CD4-positive, CD25-positive, alpha-beta regulatory T cell (primary cell): ENCODE measurements at regions not wholly inside any gene's neighbourhood (a gene's known extent, or its start where the extent isn't known, plus 50 kb on each side); places are given as distances from the start of the nearest gene placed in this dataset.

ENCODE experiments used
- ATAC-seq, 2 donors: fragments of 150-1000 bp; cut with Tn5 transposase; one replicate each; pipeline ENCODE4 v1.10.0; 2021; ENCODE audit warnings: low read depth in 2 of 2, moderate number of reproducible peaks in 2 of 2, moderate library complexity in 1 of 2
- DNase-seq, 3 donors: peaks; one replicate each; pipeline versions ENCODE4 v3.0.0 to v3.0.0-alpha.2; 2012 to 2022; ENCODE audit warnings: mixed read lengths in 1 of 3
- H3K27ac ChIP-seq: one replicate; pipeline ENCODE4 v1.7.0; 2013; ENCODE audit warnings: mild to moderate bottlenecking, low read length; ENCODE audit not compliant: insufficient read depth, poor library complexity, severe bottlenecking
- H3K27me3 ChIP-seq: one replicate; pipeline ENCODE4 v1.7.0; 2013; ENCODE audit warnings: low read length; ENCODE audit not compliant: control insufficient read depth, insufficient read depth
- H3K36me3 ChIP-seq: one replicate; pipeline ENCODE4 v1.7.0; 2013; ENCODE audit warnings: mild to moderate bottlenecking, low read length, moderate library complexity; ENCODE audit not compliant: control insufficient read depth, insufficient read depth
- H3K4me1 ChIP-seq: 2 replicates; pipeline ENCODE4 v1.7.0; 2013; ENCODE audit warnings: mild to moderate bottlenecking, low read length; ENCODE audit not compliant: insufficient read depth, control insufficient read depth, poor library complexity, severe bottlenecking
- H3K4me3 ChIP-seq: one replicate; pipeline ENCODE4 v1.7.0; 2013; ENCODE audit warnings: low read depth, mild to moderate bottlenecking, low read length, moderate library complexity
- H3K9me3 ChIP-seq, 2 experiments: 1 replicate in 1 of 2; 2 replicates in 1 of 2; pipeline ENCODE4 v1.7.0; 2013; ENCODE audit warnings: low read length in 2 of 2, mild to moderate bottlenecking in 1 of 2, moderate library complexity in 1 of 2; ENCODE audit not compliant: control insufficient read depth in 2 of 2
- H3K27ac Mint-ChIP-seq, 3 donors: one replicate each; pipeline ENCODE4 v1.8.0; 2020 to 2022; ENCODE audit warnings: mild to moderate bottlenecking in 3 of 3, mixed read lengths in 3 of 3, moderate library complexity in 2 of 3
- H3K27me3 Mint-ChIP-seq: one replicate; pipeline ENCODE4 v1.8.0; 2022; ENCODE audit warnings: mild to moderate bottlenecking, mixed read lengths
- H3K36me3 Mint-ChIP-seq: one replicate; pipeline ENCODE4 v1.8.0; 2020; ENCODE audit warnings: mixed read lengths
- H3K4me1 Mint-ChIP-seq, 4 donors: one replicate each; pipeline ENCODE4 v1.8.0; 2020 to 2022; ENCODE audit warnings: mixed read lengths in 4 of 4, mild to moderate bottlenecking in 1 of 4
- H3K4me3 Mint-ChIP-seq, 4 donors: one replicate each; pipeline ENCODE4 v1.8.0; 2020 to 2022; ENCODE audit warnings: mild to moderate bottlenecking in 4 of 4, mixed read lengths in 4 of 4, moderate library complexity in 3 of 4
- H3K9me3 Mint-ChIP-seq, 7 donors: one replicate each; pipeline ENCODE4 v1.8.0; 2020 to 2022; ENCODE audit warnings: mixed read lengths in 7 of 7, mild to moderate bottlenecking in 3 of 7, moderate library complexity in 2 of 7

- DNase-seq: no peak
- peaks cover 11 to 37% (median 28%) of the 10 kb centered on the region in 4 donors for H3K4me1 Mint-ChIP-seq
- H3K4me3 Mint-ChIP-seq: no peak overlapping the region
Observed at GRCh38 chr1:234732260-234732659, 122.3 kb upstream of the IRF2BP2 start.

DNA sequence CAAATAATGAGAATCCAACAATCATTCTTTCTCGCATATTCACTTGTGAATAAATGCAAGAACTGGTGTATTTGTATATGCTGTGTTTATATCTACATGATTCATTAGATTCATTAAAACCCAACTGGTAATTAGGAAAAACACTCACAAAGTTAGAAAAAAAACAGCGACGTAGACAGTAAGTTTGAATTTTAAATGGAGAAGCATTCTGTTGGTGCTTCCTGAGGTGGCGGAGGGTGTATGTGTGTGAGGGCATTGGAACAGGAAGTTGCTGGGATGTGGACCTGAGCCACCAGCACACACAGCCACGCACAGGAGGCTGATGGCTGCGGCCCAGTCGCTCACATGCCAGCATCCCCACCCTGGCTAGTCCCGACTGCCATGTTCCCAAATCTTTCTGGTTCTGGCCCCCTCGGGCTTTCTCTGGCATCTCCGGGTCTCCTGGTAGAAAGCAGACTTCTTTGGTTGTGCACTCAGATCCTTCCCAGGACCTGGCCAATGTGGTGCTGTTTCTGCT, 121.6 kb upstream of the IRF2BP2 start:
- Mint-ChIP-seq H3K27me3 (no peaks in the 10 kb centered on the region), H3K4me1 (peaks cover 16 to 43% (median 33%) of the 10 kb centered on the region in 4 donors), H3K27ac (peak overlapping the region; percentile 79 to 98 (median 91)), H3K4me3 (peak overlapping the region in 2 of 4 donors; percentile 11 to 69), H3K36me3 (no peaks in the 10 kb centered on the region), H3K9me3 (no peaks in the 10 kb centered on the region)
- Histone ChIP-seq H3K36me3 (no peaks in the 10 kb centered on the region), H3K4me1 (peaks cover 24% of the 10 kb centered on the region), H3K27ac (peak overlapping the region; percentile 47), H3K9me3 (no peaks in the 10 kb centered on the region), H3K4me3 (no peak overlapping the region), H3K27me3 (no peaks in the 10 kb centered on the region)
- ATAC-seq (peak in 1 of 2 donors; percentile 45), DNase-seq (no peak)

More at GRCh38 chr1:234732260-234732659, 122.3 kb upstream of the IRF2BP2 start:
- Histone ChIP-seq H3K4me1 (peaks cover 19% of the 10 kb centered on the region), H3K27ac (no peak overlapping the region), H3K27me3 (no peaks in the 10 kb centered on the region), H3K9me3 (no peaks in the 10 kb centered on the region), H3K36me3 (no peaks in the 10 kb centered on the region), H3K4me3 (no peak overlapping the region)
- H3K36me3 Mint-ChIP-seq: no peaks in the 10 kb centered on the region
- H3K9me3 Mint-ChIP-seq: no peaks in the 10 kb centered on the region
- H3K27me3 Mint-ChIP-seq: no peaks in the 10 kb centered on the region
- no peak for ATAC-seq
- peak overlapping the region in 2 of 3 donors; percentile 33 to 79 for H3K27ac Mint-ChIP-seq

DNA sequence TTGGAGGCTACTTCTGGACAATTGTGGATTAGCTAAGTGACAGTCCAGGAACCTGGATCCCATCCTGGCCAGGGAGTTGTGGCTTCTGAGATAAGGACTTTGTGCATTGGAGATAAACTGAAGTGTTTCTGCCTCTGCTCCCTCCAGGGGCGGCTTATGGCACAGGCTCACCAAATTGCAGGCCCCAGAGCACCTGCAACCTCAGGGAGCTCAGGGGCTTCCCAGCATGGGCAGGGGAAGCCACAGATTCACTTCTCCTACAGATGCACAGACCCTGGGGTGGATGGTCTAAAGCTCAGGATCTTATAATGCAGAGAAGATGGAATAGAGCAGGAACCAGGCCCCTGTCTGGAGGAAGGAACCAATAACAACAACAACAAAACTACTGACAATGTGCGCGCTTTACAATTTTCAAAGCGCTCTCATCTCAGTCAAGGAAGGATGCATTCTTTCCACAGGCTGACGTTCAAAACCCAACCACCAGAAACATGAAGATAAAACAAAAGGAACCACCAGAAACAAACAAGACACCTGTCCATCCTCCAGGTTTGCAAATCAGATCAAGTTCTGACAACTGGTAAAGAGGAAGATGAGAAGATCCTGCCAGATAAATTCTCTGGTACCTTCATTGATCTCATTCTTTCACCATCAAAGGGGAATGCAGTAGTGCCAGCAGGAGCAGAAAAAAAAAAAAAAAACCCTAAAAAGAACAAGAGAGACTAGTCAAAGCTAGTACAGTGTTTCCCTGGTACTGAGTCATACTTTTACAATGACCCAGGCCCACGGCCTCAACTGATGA, 121.0 kb upstream of the IRF2BP2 start:
- Histone ChIP-seq H3K9me3 (no peaks in the 10 kb centered on the region), H3K4me1 (peaks cover 30% of the 10 kb centered on the region), H3K27me3 (no peaks in the 10 kb centered on the region), H3K4me3 (no peak overlapping the region), H3K27ac (peak overlapping the region; percentile 47), H3K36me3 (no peaks in the 10 kb centered on the region)
- Mint-ChIP-seq H3K9me3 (no peaks in the 10 kb centered on the region), H3K4me1 (peaks cover 16 to 49% (median 36%) of the 10 kb centered on the region in 4 donors), H3K27ac (peak overlapping the region; percentile 79 to 98 (median 91)), H3K36me3 (no peaks in the 10 kb centered on the region), H3K27me3 (no peaks in the 10 kb centered on the region), H3K4me3 (peak overlapping the region in 3 of 4 donors; percentile 11 to 69 (median 39))
- ATAC-seq (peak; percentile 57 to 65), DNase-seq (peak in 2 of 3 donors; percentile 46 to 66)

DNA sequence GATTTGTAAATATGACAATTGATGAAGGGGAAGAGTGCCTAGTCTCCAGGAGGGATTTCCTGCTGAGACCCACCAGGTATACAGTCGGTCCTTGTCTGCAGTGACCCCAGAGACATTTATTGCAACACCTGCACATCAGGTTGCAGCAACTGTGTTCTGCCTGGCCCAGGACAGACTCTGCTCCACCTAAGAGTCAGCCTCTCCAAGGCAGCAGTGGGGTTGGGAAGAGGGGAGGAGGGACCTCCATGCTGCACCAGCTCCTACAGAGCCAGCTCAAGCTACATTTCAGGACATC, 120.4 kb upstream of the IRF2BP2 start:
- H3K4me1 ChIP-seq: peaks cover 35% of the 10 kb centered on the region
- Mint-ChIP-seq H3K27me3 (no peaks in the 10 kb centered on the region), H3K27ac (peak overlapping the region; percentile 42 to 79 (median 67)), H3K9me3 (no peaks in the 10 kb centered on the region), H3K4me1 (peaks cover 16 to 55% (median 39%) of the 10 kb centered on the region in 4 donors), H3K36me3 (no peaks in the 10 kb centered on the region), H3K4me3 (no peak overlapping the region)
- no peaks in the 10 kb centered on the region for H3K9me3 ChIP-seq
- ATAC-seq (no peak), DNase-seq (no peak)
- no peaks in the 10 kb centered on the region for H3K27me3 ChIP-seq
- H3K27ac ChIP-seq: peak overlapping the region; percentile 47
- no peak overlapping the region for H3K4me3 ChIP-seq
- H3K36me3 ChIP-seq: no peaks in the 10 kb centered on the region

GRCh38 chr1:234729561-234730474, 119.8 kb upstream of the IRF2BP2 start:
- no peak for DNase-seq
- H3K27ac ChIP-seq: no peak overlapping the region

DNA sequence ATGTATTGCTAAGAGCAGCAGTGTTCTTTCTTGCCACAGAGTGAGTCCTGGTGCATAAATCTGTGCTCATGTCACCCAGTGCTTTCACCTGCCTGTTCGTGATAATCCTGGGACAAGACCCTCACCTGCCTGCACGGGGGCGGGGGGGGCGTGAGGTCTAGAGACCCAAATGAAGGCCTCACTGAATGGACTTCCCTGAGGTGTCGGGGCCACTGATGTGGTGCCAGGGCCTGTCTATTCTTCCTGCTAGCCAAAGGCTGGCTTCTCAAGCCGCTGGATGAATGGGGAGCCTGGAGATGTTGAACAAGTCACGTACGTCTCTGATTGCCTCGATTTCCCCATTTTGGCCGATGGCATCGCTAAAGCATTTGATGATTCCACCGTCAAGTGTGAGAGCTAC, 118.8 kb upstream of the IRF2BP2 start:
- no peaks in the 10 kb centered on the region for H3K36me3 ChIP-seq
- H3K27me3 ChIP-seq: no peaks in the 10 kb centered on the region
- Mint-ChIP-seq H3K36me3 (no peaks in the 10 kb centered on the region), H3K4me1 (peaks cover 16 to 70% (median 51%) of the 10 kb centered on the region in 4 donors), H3K9me3 (no peaks in the 10 kb centered on the region), H3K27me3 (no peaks in the 10 kb centered on the region), H3K4me3 (no peak overlapping the region), H3K27ac (no peak overlapping the region)
- H3K27ac ChIP-seq: no peak overlapping the region
- no peak for ATAC-seq
- H3K4me3 ChIP-seq: no peak overlapping the region
- no peak for DNase-seq
- H3K4me1 ChIP-seq: peaks cover 52% of the 10 kb centered on the region
- no peaks in the 10 kb centered on the region for H3K9me3 ChIP-seq

More at GRCh38 chr1:234729561-234730474, 119.8 kb upstream of the IRF2BP2 start:
- H3K27me3 Mint-ChIP-seq: no peaks in the 10 kb centered on the region
- peak overlapping the region in 2 of 3 donors; percentile 42 to 67 for H3K27ac Mint-ChIP-seq
- H3K4me3 ChIP-seq: no peak overlapping the region
- H3K36me3 ChIP-seq: no peaks in the 10 kb centered on the region
- ATAC-seq: no peak
- no peaks in the 10 kb centered on the region for H3K9me3 Mint-ChIP-seq
- H3K36me3 Mint-ChIP-seq: no peaks in the 10 kb centered on the region
- H3K4me1 Mint-ChIP-seq: peaks cover 16 to 59% (median 44%) of the 10 kb centered on the region in 4 donors
- H3K4me3 Mint-ChIP-seq: peak overlapping the region in 1 of 4 donors; percentile 38
- no peaks in the 10 kb centered on the region for H3K27me3 ChIP-seq
- H3K9me3 ChIP-seq: no peaks in the 10 kb centered on the region
- H3K4me1 ChIP-seq: peaks cover 41% of the 10 kb centered on the region

DNA sequence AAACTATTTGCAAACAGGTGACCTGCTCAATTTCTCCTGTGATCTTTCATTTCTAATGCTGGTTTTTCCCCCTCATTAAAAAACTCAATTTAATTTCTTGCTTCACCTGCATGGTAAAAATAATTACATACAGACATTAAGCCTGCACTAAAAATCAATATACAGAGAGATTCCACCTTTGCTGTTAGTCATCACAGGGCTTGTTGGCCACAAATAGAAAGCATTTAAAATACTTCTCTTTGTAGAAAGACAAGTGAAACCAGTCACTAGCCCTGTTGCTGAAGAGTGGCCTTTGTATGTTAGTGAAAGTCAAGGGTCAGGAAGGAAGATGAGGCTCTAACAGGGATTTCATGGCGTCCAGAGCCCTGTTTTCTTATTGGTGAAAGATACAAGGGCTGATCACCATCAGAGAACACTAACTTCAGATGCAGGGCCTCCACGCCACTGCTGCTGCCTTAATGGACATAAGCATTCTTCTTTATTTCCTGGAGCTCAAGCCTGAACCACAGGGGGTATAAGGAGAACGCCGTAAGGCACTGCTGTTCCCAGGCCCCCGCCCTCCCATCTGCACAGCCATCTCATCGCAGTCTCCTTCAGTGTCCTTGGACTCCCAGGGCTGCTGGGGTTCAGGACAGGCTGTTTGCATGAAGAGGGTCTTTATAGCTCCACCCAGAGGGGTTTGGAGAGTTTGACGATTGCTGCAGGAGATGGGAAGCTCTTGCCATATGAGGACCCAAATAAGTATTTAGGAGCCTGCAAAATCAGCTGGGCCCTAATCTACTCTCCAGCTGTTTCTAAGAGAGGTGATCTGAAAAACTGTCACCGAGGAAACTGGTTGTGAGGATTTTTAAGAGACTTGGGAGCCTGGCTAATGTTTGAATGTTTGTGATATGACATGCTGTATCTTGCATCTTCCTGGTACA, 117.3 kb upstream of the IRF2BP2 start:
- Histone ChIP-seq H3K9me3 (no peaks in the 10 kb centered on the region), H3K36me3 (no peaks in the 10 kb centered on the region), H3K4me3 (no peak overlapping the region), H3K27me3 (no peaks in the 10 kb centered on the region), H3K4me1 (peaks cover 59% of the 10 kb centered on the region), H3K27ac (no peak overlapping the region)
- DNase-seq: peak in 1 of 3 donors; percentile 30
- Mint-ChIP-seq H3K27ac (peak overlapping the region; percentile 83 to 93 (median 83)), H3K9me3 (no peaks in the 10 kb centered on the region), H3K27me3 (no peaks in the 10 kb centered on the region), H3K4me3 (peak overlapping the region in 1 of 4 donors; percentile 70), H3K4me1 (peaks cover 16 to 79% (median 57%) of the 10 kb centered on the region in 4 donors), H3K36me3 (no peaks in the 10 kb centered on the region)
- ATAC-seq: no peak
